GM19455 (cell line): ENCODE measurements at regions not wholly inside any gene's neighbourhood (a gene's known extent, or its start where the extent isn't known, plus 50 kb on each side); places are given as distances from the start of the nearest gene placed in this dataset.

Experiments
- ATAC-seq: cut with Tn5 transposase; IDR thresholded peaks from one replicate; pipeline ENCODE4 v1.9.1; 2021; ENCODE audit not compliant: unreplicated experiment

DNA sequence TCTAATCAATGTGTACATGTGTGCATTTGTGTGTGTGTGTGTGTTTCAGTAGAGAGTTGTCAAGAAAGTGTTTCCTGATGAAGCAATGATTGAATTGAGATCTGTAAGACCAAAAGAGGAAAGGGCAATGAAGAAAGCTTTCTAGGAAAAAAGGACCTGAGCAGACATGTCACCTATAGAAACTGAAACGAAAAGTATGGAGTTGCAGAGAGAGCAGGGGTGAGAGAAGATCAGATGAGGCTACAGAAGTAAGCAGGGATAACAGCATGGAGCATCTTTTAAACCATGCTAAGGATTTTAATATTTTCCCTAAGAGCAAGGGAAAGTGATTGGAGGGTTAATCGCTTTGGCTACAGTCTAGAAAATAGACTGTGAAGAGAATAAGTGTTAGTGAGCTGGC, 1459.4 kb upstream of the TENM4 start:
- no peak for ATAC-seq

DNA sequence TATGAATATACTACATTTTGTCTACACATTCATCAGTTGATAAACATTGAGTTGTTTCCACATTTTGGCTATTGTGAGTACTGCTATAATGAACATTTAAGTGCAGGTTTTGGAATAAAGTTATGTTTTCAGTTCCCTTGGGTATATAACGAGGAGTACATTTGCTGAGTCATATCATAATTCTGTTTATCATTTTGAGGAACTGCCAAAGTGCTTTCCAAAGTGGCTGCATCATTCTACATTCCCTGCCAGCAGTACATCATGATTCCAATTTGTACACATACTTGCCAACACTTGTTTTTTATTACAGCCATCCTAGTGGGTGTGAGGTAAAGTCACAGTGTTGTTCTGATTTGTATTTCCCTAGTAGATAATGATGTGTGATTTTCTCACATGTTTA, 1458.6 kb upstream of the TENM4 start:
- no peak for ATAC-seq

DNA sequence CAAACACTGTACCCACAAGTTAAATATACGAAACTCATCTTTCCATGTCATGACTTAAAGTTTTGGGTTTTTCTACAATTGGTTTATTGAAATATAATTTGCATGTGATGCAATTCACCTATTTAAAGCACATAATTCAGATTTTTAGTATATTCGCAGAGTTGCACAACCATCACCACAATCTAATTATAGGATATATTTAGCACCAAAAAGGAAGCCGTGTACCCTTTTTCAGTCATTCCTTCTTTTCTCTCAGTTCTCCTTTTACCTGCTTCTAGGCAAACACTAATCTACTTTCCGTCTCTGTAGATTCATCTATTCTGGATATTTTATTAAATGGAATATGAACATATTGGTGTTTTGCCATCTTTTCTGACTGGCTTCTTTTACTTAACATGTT, 1458.1 kb upstream of the TENM4 start:
- ATAC-seq: no peak

DNA sequence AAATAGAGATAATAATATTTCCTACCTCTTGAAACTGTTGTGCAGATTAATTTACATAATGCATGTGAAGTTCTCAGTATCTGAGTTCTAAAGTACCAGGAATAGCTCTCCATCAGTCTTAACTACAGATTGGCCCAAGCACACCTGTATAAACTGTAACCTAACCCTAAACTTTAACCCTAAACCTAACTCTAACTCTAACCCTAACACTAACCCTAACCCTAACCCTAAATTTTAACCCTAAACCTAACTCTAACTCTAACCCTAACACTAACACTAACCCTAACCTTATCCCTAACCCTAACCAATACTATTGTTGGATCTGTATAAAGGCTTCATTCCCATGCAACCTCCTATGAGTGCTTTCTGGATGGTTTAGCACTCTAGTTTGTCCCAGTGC, 1445.9 kb upstream of the TENM4 start:
- no peak for ATAC-seq

DNA sequence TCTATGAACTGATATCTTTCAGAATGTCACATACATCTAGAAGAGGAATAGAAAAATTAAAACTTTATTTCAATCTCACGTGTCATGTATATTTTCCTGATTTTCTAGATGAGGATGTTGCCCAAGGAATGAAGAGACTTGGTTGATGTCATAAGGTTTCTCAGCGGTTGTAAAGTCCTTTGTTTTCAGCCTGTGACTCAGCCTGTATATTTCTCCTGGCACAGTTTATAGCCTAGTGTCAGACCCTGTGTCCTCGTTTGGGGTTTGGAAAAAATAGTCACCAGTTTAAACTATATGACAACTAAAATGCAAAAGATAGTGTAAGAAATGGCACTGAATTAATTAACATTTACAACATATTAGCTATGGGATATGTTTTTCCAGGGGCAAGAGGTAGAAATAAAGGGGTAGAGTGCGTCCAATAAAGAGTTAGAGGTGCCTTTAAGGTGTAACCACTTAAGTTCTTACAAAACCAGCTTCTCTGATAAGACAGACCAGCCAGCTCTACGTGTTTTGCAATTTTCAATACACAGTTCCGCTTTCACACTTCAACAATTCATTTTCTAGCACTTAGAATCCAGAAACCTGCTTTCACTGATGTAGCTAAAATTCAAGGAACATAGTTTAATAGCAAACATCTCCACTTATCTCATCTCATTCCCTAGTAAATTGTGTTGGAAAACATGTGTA, 1432.6 kb upstream of the TENM4 start:
- no peak for ATAC-seq

DNA sequence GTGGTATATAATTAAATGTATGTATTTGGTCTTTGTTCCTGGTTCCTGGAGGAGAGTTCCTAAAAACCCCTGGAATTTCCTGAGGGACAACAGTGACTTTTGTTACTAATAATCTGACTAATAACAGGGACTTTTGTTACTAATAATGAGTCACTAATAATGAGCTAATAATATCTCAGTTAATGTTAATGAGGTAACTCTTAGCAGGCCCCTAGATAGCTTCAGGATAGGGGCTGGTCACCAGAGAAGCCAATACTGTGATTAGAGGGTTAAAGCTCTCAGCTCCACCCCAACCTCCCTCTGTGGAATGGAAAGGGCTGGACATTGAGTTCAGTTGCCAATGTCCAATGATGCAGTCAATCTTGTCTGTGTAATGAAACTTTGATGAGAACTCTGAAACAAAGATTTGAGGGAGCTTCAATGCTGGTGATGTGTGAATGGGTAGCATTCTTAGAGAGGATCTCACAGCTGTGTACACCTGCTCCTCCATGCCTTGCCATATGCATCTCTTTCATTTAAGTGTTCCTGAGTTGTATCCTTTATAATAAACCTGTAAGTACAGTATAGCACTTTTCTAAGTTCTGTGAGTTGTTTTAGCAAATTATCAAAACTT, 1431.4 kb upstream of the TENM4 start:
- no peak for ATAC-seq

DNA sequence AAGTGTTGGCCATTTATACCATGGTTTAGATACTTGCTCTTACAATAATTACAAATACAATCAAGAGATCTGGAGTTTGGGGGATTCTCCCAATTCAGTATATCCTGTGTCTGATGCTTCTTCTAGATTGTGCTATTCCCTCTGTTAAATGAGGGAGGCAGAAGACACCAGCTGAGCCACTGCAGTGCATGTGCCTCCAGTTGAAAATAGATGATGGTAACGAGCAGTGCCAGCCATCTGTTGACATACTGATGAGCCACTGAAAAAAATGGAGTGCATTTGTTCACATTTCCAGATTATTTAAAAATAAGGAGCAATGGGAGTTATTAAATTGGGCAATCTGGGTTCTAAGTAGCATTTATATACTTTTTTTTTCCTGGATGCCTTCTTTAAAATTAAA, 1428.0 kb upstream of the TENM4 start:
- no peak for ATAC-seq

DNA sequence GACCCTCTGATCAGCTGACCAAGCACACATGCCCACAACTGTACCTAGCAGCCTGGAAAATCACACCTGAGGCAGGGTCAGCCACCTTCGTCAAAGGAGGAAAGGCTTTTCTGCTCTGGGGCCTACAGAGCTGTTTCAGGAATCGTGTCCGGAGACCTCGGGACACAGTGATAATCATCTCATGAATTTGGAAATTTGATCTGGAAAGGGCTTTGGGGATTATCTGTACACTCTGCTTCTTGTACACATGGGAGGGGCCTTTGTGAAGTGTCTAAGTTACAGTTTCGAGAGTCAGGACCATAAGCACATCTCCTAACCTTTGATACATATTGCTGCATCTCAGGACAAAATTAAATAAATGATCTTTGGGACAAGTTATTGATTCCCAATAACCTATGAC, 1421.2 kb upstream of the TENM4 start:
- no peak for ATAC-seq

DNA sequence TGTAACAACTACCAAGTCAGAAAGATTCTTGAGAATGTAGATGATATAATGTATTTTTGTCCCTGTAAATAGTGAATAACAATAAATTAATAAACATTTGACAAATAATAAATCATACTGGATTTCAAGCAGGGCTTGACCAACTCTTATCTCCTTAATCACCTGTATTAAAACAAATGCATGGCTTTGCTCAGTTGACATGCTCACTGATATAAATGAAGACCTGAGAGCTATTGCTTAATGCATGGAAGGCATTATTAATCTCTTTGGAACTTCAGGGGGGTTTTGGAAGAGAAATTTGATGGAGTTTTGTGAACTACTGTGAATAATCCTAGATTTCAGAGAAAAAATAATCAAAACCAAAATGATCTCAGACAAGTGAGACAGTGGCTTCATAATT, 1420.4 kb upstream of the TENM4 start:
- no peak for ATAC-seq

DNA sequence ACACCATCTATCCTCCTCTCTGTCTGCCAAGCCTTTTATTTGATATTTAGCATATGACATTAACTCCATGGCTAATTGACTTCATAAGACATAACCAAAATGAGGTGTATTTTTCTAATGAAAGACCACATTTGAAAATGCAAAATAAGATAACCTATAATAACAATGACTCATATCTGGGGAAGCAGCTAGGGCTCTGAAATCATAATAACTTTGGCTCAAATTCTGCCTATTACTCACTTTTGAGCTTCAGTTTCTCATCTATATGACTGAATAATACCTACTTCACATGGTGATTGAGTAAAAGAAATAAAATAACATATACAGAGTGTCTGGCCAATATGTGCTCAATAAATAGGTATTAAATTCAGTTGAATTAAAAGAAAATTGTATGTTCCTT, 1419.8 kb upstream of the TENM4 start:
- ATAC-seq: no peak

DNA sequence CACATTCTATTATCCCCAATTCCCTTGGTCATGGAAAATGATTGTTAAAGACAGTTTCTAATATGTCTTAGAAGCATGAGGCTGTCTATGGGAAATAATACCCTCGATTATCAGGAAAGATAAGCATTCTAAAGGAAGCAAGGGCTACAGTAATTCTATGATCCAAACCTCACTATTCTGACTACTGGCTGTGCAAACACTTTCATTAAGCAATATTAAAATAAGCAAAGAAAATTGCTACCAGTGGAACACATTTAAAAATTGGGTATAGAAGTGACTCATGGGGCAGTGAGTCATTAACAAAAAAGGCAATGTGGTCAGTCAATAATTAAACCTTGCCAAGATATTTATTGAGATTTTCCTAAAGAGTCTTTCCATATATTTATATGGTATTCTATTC, 1415.2 kb upstream of the TENM4 start:
- no peak for ATAC-seq

DNA sequence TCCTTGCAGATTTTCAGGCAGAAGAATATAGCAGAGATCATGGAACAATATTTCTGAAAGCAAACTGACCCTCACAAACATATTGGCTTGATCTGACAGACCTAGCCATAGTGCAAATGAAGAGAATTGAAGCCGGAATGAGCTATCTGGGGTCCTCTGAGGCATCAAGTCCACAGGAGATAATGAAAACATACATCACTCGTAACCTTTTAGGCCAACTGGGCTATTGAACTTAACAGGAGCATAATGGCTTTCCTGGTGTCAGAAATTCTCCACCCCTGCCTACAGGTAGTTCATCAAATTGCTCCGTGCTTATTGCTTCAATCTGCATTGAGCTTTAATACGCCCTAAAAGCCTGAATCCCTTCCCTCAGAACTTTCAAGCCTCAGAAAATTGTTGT, 1414.6 kb upstream of the TENM4 start:
- ATAC-seq: no peak

DNA sequence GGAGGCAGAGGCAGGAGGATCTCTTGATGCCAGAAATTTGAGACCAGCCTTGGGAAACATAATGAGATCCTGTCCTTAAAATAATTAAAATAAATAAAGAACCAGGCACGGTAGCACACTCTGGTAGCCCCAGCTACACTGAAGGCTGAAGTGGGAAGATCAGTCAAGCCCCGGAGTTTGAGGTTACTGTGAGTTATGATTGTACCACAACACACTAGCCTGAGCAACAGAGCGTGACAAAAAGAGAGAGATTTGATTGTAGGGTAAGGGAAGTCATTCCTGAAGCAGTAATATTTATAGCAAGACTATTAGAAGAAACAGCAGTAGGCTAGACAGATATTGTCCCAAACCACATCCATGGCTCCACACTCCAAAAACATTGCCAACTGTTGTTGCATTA, 1408.4 kb upstream of the TENM4 start:
- no peak for ATAC-seq

DNA sequence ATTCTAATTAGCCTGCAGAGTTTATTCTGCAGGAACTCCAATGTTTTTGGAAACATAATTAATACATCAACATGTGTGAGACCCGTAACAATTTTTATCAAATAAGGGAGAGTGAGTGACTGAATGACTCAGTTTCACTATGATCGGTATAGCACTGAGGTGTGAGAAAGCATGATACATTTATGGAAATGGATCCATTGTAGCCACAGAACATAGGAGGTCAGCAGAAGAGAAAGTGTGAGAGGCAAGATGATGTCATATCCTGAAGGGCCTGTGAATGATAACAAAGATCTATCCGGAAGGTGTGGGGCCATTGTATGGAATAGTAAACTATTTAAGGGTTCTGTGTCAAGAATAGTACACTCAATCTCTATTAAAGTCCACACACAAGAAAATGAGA, 1406.1 kb upstream of the TENM4 start:
- peak; percentile 93 for ATAC-seq

DNA sequence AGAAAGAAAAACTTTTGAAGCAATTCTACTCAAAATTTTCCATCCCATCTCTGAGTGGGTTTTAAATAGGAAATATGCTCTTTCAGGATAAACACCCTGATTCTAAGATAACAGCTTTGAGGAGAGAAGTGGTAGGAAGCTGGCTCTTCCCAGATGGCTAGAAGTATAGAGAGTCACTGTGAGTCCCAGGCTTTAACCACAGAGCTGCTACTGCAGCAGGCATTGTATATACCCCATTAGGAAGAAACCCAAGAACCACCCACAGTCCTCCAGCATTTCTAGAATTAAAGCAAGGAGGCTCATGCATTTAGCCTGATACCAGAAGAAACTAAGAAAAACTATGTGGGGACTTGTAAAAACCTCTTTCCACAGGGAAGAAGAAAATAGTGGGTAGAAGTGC, 1405.6 kb upstream of the TENM4 start:
- ATAC-seq: no peak

DNA sequence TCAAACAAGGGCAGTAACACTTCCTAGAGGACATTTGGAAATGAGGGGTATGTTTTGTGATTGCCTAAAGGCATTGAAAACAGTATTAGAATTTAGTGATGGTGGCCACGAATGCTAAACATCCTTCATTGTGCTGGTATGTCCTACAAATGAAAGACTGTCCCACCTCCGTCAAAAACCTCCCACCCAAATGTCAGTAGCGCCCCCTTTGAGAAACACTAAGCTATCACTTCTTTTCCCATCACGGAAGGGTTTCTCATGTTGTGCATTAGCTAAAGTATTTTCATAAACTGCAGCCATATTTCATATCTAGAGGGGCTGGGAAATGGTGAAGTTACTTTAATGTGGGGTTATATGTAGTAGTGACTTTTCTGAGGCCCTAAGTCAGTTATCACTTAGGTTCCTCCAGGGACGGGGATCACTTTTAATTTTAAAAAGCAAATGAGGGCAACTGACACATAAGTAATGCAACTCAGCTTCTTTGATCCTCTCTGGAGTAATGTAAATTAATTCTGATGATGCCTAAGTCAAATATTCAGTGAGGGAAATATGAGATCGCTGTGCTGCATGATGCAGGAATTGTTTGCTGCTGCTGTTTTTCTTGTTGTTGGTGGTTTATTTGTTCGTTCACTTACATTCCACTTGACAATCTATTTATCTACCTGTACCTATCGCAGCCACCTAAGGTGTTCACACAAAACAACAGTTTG, 1403.4 kb upstream of the TENM4 start:
- no peak for ATAC-seq

DNA sequence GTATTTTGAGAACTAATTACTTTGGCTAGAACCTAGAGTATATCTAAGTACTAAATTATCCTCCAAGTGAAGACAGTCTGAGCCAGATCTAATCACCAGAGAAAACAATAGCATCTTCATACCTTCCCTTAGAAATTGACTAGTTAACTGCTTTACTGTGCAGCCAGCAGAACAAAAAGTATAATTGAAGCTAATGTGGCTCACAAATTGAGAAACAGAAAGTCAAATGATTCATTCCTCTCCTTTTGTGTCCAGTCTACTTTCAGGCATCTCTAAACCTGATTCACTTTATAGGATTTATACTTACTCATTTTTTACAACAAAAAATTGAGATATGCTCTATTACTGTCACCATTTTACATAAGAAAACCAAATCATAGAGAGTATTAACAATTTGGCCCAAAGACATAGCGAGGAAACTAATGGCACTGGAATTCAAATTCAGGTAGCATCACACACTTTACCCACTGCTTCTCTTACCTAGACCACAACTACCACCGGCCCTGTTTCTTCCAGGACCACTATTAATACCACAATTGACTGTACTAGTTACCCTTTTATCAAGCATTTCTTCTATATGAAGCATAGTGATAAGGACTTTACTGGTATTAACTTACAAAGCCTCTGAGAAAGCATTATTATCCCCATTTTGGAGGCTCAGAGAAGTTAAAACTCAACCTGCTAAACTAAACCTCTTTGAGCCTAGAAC, 1402.6 kb upstream of the TENM4 start:
- ATAC-seq: no peak

DNA sequence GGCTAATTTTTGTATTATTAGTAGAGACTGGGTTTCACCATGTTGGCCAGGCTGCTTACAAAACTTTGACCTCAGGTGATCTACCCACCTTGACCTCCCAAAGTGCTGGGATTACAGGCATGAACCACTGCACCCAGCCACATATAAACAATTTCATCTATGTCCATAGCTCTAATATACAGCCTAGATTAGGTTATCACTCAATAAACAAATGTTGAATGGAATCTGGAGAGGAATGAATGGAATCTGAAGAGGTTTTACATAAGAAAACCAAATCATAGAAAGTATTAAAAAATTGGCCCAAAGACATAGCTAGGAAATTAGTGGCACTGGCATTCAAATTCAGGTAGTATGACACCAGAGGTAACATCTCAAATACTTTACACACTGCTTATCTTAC, 1401.4 kb upstream of the TENM4 start:
- ATAC-seq: no peak

DNA sequence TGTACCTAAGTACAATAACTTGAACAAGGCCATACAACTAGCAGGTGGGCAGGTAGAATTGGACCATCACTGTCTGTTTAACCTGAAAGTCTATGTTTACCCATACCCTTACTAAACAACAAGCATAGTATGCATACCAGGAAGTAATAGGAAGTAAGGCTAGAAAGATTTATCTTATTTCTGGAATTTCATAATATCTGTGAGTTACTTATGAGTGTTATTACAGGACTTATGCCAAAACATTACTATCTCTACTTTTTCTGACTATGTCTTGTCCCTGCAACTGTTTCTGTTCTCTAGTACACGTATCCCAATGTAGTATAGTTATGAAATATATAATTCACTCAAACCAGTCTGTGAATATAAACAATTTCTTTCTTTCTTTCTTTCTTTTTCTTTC, 1400.8 kb upstream of the TENM4 start:
- ATAC-seq: no peak

DNA sequence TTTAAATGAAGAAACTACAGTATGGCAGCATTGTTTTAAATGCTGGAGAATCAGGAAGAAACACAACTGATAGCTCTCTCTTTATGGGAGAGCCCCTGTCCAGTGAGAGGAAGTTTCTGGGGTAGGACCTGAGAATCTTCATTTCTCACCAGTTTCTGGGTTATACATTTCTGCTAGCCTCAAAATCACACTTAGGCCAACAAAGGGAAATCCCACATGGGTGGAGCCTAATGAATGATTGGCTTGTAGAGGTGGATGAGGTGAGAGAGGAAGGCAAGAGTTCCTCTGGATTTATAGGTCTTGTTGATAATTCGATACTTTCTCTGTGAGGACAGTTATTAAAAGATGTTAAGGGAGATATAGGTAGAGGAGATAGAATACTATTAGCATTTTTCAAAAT, 1397.3 kb upstream of the TENM4 start:
- no peak for ATAC-seq

DNA sequence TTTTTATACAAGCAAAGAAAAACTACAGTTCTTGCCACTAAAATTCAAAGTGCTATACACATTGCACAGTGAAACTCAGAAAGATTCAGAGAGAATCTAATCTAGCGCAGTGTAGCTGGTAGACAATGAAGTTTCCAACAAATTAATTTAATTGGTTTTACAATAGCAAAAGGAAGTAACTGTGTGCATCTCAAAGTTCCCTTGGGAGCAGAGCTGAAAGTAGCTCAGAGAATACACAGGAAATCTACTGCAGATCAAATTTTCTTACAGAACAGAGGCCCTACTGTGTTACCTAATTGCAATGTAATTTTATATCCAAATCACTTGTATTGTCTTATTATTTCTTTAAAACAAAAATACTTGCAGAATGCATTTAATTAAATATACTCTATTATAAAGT, 1396.2 kb upstream of the TENM4 start:
- no peak for ATAC-seq

DNA sequence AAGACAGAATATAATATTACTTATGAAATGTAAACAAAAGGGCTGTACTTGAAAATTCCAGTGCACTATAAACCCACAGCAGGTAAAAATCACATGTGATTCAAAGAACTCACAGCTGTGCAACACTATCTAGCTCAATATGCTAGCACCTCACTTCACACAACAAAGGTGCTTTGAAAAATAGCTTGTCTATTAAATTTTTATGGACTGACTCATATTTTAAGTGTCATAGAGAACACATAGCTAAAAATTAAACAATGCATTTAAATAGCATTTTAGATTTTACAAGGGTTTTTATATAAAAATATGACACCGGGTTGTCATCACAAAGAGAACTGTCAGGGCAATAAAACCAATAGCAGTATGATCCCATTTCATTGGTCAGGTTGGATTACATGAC, 1390.5 kb upstream of the TENM4 start:
- ATAC-seq: no peak
